Activated CD8-positive, alpha-beta memory T cell treated with anti-CD3 and anti-CD28 coated beads for 4 hours (primary cell): ENCODE measurements at regions not wholly inside any gene's neighbourhood (a gene's known extent, or its start where the extent isn't known, plus 50 kb on each side); places are given as distances from the start of the nearest gene placed in this dataset.

Experiments used
- DNase-seq, 2 donors: peaks; one replicate each; pipeline ENCODE4 v3.0.0-alpha.2; 2020; ENCODE audit warnings: low read depth in 2 of 2

GRCh38 chr6:168774381-168774780 lies 333.4 kb downstream of the SMOC2 start:
- DNase-seq = no peak

- no peak for DNase-seq
These were observed 332.8 kb downstream of the SMOC2 start for GRCh38 chr6:168773788-168774187.

GRCh38 chr6:168765752-168766151 lies 324.8 kb downstream of the SMOC2 start:
- DNase-seq = no peak

GRCh38 chr6:168756009-168756634 lies 315.1 kb downstream of the SMOC2 start:
- no peak for DNase-seq

DNA sequence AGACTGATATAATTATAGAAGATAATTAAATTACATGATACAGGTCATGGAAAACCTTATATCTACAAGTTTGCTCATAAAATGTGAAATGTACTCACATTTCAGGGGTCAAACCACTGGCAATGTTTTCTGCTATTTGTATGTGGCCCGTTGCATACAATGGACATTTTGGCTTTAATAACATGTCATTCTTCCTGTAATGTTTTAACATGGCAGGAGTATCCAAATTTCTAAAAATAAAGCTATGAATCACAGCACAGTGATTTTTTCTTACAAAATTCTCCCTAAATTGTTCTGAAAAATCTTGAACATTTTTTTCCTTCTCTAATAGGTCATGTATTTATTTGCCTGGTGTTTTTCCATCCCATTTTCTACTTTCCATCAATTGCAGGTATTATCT lies 305.7 kb downstream of the SMOC2 start:
- DNase-seq = no peak

- DNase-seq = no peak
These were observed 305.0 kb downstream of the SMOC2 start for GRCh38 chr6:168746013-168746412.

GRCh38 chr6:168744861-168745260 lies 303.9 kb downstream of the SMOC2 start:
- no peak for DNase-seq

DNA sequence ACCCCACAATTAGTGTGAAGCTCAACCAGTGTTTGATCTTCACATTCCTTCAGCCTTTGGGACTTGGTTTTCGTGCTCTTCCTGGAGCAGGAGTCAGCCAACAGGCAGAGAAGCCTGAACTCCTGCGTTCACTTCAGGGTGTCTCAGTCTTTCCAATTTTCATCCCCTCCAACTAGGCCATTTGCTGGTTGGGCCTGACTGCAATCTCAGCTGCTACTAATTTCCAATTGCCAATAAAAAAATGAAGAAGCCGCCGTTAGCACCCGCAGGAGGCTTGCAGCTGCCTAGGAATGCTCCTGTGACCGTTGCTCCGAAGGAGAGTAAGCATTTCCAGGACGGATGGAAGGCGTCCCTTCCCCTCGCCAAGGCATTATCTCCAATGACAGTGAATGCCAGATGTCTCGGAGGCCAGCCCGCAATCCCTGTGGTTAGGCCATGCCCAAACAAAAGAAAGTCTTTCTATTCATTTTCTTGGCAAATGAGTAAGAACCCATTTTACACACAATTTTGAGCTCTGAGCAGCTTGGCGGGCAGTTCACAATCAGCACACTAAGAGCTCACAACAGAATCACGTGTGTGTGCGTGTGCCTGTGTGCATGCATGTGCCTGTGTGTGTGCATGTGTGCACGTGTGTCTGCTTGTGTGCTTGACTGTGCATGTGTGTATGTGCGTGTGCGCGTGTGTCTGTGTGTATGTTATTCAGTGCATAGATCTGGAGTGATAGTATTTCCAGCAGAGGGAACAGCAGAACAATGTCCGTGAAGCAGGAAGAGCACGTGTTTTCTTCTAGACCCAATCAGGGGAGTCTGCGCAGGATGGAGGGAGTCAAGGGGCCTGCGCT lies 301.2 kb downstream of the SMOC2 start:
- no peak for DNase-seq

GRCh38 chr6:168741305-168741704 lies 300.3 kb downstream of the SMOC2 start:
- DNase-seq = no peak

- DNase-seq = no peak
These were observed 298.4 kb downstream of the SMOC2 start for GRCh38 chr6:168739381-168739780.

- DNase-seq = no peak
These were observed 296.5 kb downstream of the SMOC2 start for GRCh38 chr6:168737481-168737880.

DNA sequence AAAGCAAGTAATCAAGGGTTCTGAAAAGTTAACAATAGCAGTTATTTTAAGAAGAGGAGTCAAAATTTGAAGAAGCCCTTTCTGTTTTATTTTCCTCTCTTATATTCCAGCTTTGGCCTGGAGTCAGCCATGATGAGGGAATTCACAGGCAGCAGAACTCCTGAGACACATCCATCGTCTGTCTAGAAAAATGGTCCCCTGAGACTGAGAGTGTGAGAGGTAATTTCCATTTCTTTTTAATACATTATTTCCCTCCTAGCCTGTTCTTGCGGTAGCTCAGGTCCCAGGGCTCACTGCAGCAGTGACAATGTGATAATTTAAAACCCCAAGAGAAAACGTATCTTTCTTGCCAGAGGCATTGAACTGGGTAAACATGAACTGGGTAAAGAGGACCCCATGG lies 296.0 kb downstream of the SMOC2 start:
- DNase-seq = no peak

GRCh38 chr6:168736039-168736438 lies 295.1 kb downstream of the SMOC2 start:
- DNase-seq = no peak

DNA sequence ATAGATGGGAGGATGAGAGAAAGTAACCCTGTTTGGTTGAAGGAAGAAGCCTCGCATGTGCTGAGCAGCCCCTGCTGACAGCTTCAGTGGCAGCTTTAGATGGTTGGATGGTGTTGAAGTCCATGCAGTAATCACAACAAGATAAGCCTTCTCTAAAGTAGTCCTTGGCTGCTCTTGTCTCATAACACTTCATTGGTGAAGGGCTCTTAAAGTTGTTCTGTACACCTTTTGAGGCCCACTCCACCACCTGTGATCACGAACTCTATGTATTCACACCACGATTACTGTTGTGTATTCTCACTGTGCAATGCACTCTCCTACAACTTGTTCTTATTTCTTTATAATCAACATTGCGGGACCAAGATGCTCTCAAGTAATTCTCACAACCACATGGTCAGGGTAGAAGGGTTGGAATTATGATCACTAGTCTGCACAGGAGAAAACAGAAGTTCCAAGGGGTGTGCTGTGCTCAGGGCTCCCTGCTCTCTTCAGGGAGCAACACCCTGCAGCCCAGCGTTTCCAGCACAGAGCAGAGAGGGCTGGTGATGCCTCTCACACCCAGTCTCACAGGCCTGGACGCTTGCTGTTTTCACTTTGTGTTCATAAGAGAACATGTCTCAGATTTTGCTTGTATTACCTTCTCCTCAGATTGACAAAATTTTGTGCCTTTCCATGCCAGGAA lies 294.4 kb downstream of the SMOC2 start:
- DNase-seq = no peak

GRCh38 chr6:168734523-168734922 lies 293.5 kb downstream of the SMOC2 start:
- DNase-seq = no peak

- DNase-seq = no peak
These were observed 291.7 kb downstream of the SMOC2 start for GRCh38 chr6:168732676-168733075.

- DNase-seq = no peak
These were observed 290.1 kb downstream of the SMOC2 start for GRCh38 chr6:168730931-168731716.

DNA sequence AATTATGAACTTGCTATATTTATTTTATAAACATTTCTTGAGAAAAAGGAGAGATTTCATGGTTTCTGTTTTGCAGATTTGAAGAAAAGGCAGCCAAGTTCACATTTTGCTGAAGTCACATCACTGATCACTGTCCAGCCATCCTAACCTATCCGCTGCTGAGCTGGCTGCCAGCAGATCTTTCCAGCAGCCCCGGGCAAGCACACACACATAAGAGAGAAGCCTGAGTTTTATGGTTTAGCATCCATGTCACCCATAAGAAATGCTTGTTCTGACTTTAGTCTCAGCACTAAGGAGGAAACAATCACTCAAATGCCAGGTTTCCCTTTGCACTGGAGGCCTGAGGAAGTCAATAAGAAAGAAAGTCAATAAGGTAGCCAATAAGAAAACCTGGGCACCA lies 287.1 kb downstream of the SMOC2 start:
- no peak for DNase-seq

DNA sequence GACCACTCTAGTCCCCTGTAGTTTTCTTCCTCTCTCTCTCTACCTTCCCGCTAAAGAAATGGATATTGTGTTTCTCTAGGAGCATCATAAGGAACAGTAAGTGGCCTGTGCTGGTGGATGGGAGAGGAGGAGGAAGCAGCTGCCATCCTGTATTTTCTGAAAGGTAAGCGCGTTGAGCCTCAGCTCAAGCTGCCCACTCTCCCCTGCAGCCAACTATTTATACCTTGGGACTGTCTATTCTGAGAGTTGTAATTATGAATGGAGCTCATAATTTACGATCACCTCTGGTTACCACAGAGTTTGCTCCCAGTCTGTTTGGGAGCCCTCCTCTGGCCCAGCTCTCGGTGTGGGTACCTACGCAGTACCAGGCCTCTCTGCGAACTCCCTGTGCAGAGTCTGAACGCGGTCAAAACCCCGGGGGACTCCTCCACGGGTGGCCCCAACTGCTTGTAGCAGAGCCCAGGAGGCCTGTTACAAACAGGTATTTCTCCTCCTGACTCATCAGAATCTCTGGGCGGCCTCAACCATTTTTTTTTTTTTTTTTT lies 285.4 kb downstream of the SMOC2 start:
- no peak for DNase-seq

DNA sequence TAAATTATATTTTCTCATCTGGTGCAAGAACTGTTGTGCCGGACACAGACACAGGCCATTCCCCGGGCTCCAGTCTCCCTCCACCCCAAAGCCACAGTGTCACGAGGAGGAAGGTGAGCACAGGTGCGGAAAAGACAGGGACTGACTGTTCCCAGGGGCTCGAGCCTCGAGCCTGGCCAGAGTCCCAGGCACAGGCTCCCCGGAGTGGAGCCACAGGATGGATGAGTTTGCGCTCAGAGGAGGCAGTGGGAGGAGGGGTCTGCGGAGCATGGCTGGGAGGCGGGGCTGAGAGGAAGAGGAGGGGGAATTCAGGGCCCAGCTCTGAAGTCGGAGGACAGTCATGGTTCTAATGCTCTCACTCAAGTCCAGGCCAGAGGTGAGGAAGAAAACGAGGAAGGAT lies 284.8 kb downstream of the SMOC2 start:
- no peak for DNase-seq

DNA sequence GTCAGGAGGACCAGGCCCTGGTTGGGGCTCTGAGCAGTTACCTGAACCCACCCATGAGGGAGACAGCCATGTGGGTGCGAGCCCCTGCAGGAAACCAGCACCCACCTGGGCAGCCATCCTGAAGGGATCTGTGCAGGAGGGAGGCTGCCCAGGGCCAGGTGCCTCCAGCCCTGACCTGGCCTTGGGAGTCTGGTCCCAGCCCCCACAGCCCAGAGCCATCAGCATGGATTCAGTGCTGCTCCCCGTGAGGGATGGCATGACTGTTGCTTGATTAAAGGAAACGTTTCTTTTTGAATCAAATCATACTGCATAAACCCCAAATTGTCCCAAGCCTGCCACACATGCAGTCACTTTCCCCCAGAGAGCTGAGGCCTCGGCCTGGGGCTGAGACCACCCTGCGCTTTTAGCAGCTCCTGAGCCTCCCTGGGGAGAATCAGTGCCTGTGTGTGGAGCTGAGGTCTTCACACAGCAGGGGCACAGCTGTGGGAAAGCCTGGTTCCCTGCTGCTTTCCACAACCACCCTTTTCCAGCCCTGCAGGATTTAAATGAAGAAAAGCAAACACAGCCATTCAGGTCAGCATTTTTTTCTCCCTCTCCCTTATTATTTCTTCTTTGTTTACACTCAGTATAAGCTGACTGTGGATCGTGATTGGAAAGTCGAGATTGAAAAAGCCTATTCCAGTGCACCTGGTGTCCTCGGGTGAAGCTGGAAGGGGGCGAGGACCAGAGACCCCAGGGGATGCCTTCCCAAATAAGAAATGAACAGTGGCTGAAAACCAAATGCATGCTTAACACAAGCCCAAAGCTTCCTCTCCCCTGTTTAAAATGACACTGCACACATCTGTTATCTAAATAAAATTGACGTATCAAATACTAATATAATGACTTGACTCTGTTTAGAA lies 283.9 kb downstream of the SMOC2 start:
- no peak for DNase-seq
